AG09319 (cell line): ENCODE measurements at regions not wholly inside any gene's neighbourhood (a gene's known extent, or its start where the extent isn't known, plus 50 kb on each side); places are given as distances from the start of the nearest gene placed in this dataset.

ENCODE experiments used
- DNase-seq: peaks from one replicate; pipeline ENCODE4 v3.0.0-alpha.2; 2010; ENCODE audit warnings: low read depth; ENCODE audit errors: extremely low read depth
- CTCF ChIP-seq: IDR thresholded peaks from 2 replicates; pipeline ENCODE4 v1.5.1; 2011; ENCODE audit warnings: low read depth, mild to moderate bottlenecking, inconsistent platforms, low read length, moderate library complexity

GRCh38 chr5:89016741-89017303, 133.8 kb upstream of the MEF2C start:
- DNase-seq: no peak
- no peak for TF ChIP-seq CTCF

GRCh38 chr5:89015409-89015808, 132.4 kb upstream of the MEF2C start:
- no peak for TF ChIP-seq CTCF
- DNase-seq: no peak

- DNase-seq: no peak
- no peak for TF ChIP-seq CTCF
These were observed 129.1 kb upstream of the MEF2C start for GRCh38 chr5:89011778-89012711.

GRCh38 chr5:89010512-89010911, 127.5 kb upstream of the MEF2C start:
- no peak for TF ChIP-seq CTCF
- no peak for DNase-seq

- no peak for DNase-seq
- TF ChIP-seq CTCF: no peak
These were observed 125.3 kb upstream of the MEF2C start for GRCh38 chr5:89008291-89008690.

GRCh38 chr5:89005990-89006389, 123.0 kb upstream of the MEF2C start:
- no peak for TF ChIP-seq CTCF

GRCh38 chr5:89004379-89004778, 121.4 kb upstream of the MEF2C start:
- no peak for DNase-seq
- TF ChIP-seq CTCF: no peak

More at GRCh38 chr5:89005990-89006389, 123.0 kb upstream of the MEF2C start:
- no peak for DNase-seq
